Large intestine (tissue), 3 donors: ENCODE measurements at regions not wholly inside any gene's neighbourhood (a gene's known extent, or its start where the extent isn't known, plus 50 kb on each side); places are given as distances from the start of the nearest gene placed in this dataset.

Source experiments
- DNase-seq, 2 donors: peaks; one replicate each; pipeline versions ENCODE4 v3.0.0 to v3.0.0-alpha.2; 2013
- H3K27ac ChIP-seq: one replicate; pipeline ENCODE4 v1.5.1; 2013; ENCODE audit warnings: low read length
- H3K27me3 ChIP-seq: 2 replicates; pipeline ENCODE4 v1.6.1; 2013; ENCODE audit warnings: low read length; ENCODE audit not compliant: control insufficient read depth, insufficient read depth
- H3K36me3 ChIP-seq: 2 replicates; pipeline ENCODE4 v1.6.1; 2013; ENCODE audit warnings: low read length; ENCODE audit not compliant: control insufficient read depth, insufficient read depth
- H3K4me1 ChIP-seq: one replicate; pipeline ENCODE4 v1.6.1; 2013; ENCODE audit warnings: low read length; ENCODE audit not compliant: control insufficient read depth, insufficient read depth
- H3K4me3 ChIP-seq: one replicate; pipeline ENCODE4 v1.5.1; 2013; ENCODE audit warnings: low read length
- H3K9me3 ChIP-seq: one replicate; pipeline ENCODE4 v1.6.1; 2013; ENCODE audit warnings: mild to moderate bottlenecking, low read depth, low read length, moderate library complexity; ENCODE audit not compliant: control insufficient read depth
- WGBS: methylation state at CpG from one replicate; pipeline ENCODE4 v1.1.5; 2013; ENCODE audit warnings: low lambda C conversion rate; ENCODE audit not compliant: insufficient coverage; 5-methylcytosine and 5-hydroxymethylcytosine counted together

DNA sequence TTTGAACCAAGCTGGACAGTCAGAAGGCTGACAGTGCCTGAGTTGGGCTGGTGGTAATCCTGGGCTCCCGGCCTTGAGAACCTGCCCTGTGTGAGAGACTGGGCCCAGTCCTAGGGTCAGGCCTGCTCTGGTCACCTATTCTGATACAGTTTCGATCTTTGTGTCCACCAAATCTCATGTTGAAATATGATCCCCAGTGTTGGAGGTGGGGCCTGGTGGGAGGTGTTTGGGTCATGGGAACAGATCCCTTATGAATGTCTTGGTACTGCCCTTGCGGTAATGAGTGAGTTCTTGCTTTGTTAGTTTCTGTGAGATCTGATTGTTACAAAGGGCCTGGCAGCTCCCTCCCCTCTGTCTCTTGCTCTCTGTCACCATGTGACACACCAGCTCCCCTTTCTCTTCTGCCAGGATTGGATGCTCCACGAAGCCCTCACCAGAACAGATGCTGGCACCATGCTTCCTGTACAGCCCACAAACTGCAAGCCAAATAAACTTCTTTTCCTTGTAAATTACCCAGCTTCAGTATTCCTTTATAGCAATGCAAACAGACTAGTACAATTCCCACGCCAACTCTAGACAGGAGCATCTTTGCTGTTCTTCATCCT lies 111.8 kb upstream of the ZNF438 start:
- WGBS = 100% methylated on average over 1 of the region's 5 CpGs
- DNase-seq = no peak
- peaks cover 6% of the 10 kb centered on the region for H3K4me1 ChIP-seq
- no peaks in the 10 kb centered on the region for H3K9me3 ChIP-seq
- no peak overlapping the region for H3K27ac ChIP-seq
- no peak overlapping the region for H3K4me3 ChIP-seq
- peaks cover 2% of the 10 kb centered on the region for H3K27me3 ChIP-seq
- H3K36me3 ChIP-seq = no peaks in the 10 kb centered on the region

DNA sequence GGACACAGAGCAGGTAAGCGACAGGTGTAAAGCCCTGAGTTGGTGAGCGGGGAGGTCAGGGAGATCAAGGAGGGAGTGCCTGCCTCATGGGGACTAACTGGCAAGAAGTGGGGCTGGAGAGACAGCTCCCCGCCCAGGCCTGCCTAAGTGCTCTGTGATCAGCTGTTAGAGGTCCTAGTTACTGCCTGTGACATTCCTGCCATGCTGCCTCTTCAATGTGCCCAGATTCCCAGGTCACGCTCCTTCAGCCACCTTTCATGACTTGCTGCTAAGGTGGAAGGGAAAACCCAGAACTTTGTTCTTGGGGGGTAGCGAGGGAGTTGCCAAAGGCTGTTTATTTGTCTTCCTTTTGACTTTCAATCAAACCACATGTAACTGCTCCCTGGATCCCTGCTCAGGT lies 114.3 kb upstream of the ZNF438 start:
- Histone ChIP-seq H3K27ac (peak overlapping the region; percentile 68), H3K36me3 (no peaks in the 10 kb centered on the region), H3K27me3 (peaks cover 2% of the 10 kb centered on the region), H3K9me3 (no peaks in the 10 kb centered on the region), H3K4me3 (no peak overlapping the region), H3K4me1 (peaks cover 6% of the 10 kb centered on the region)
- WGBS = 100% methylated on average over 2 of the region's 5 CpGs
- no peak for DNase-seq

DNA sequence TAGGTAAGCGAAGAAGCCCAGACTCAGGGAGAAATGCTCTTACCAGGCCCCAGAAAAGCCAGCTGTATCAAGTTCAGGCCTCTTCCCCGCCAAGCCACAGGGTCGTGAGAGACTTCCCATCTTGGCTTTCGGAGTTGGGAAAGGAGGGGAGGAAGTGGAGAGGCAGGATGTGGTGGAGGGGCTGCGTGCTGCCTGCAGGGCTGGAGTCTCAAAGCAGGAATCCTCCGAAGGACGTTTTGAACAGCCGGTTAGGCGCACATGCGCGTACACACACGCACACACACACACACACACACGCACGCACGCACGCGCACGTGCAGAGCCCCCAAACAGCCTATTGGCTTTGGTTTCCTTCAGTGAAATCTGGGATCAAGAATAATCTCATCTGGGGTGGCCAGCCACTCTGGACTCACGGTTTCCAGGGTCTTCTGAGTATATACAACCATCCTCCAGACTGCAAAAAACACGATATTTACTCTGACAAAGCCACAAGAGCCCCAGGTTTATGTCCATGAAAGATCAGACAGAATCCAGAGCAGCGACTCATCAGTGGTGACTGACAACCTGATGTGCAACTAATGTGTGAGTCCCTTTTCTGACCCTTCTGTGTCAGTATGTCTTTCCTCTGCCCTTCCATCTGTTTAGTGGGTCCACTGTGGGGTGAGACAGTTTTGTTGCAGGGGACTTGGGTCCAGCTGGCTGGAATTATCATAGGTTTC lies 115.0 kb upstream of the ZNF438 start:
- Histone ChIP-seq H3K36me3 (no peaks in the 10 kb centered on the region), H3K4me3 (no peak overlapping the region), H3K9me3 (no peaks in the 10 kb centered on the region), H3K27me3 (peaks cover 2% of the 10 kb centered on the region), H3K27ac (peak overlapping the region; percentile 68), H3K4me1 (peaks cover 6% of the 10 kb centered on the region)
- DNase-seq = peak; percentile 62 to 66
- whole genome bisulfite sequencing = no CpG with 5 or more reads among the region's 21 CpGs

DNA sequence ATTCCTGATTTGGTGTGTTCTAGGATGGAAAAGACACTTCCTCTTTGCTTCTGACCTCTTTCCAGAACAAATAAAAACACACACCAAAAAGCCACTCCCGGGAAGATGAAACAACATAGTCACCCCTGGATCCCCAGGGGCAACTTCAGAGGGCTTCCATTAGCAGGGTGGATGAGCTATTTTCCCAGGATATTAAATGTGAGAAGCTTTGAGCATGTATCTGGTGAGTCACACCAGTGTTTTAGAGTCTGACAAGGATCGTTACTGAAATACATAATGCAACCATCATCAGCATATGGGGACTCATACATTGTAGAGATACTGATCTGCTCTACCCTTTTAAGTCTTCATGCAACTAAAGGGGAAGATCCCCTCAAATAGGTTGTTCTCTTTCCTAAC lies 115.5 kb upstream of the ZNF438 start:
- Histone ChIP-seq H3K4me3 (no peak overlapping the region), H3K27ac (peak overlapping the region; percentile 42), H3K36me3 (no peaks in the 10 kb centered on the region), H3K27me3 (peaks cover 2% of the 10 kb centered on the region), H3K4me1 (peaks cover 6% of the 10 kb centered on the region), H3K9me3 (no peaks in the 10 kb centered on the region)
- WGBS = no CpG with 5 or more reads among the region's 2 CpGs
- no peak for DNase-seq

GRCh38 chr10:31148951-31149350 lies 117.3 kb upstream of the ZNF438 start:
- peaks cover 6% of the 10 kb centered on the region for H3K4me1 ChIP-seq
- DNase-seq = no peak
- H3K9me3 ChIP-seq = no peaks in the 10 kb centered on the region
- 60% methylated on average over 2 of the region's 4 CpGs for WGBS
- H3K27ac ChIP-seq = no peak overlapping the region
- no peak overlapping the region for H3K4me3 ChIP-seq
- H3K36me3 ChIP-seq = no peaks in the 10 kb centered on the region
- H3K27me3 ChIP-seq = peaks cover 2% of the 10 kb centered on the region

GRCh38 chr10:31149835-31150512 lies 118.3 kb upstream of the ZNF438 start:
- H3K4me1 ChIP-seq = peaks cover 6% of the 10 kb centered on the region
- H3K27ac ChIP-seq = no peak overlapping the region
- peaks cover 2% of the 10 kb centered on the region for H3K27me3 ChIP-seq
- no peaks in the 10 kb centered on the region for H3K9me3 ChIP-seq
- WGBS = no CpG with 5 or more reads among the region's 8 CpGs
- H3K4me3 ChIP-seq = no peak overlapping the region
- no peaks in the 10 kb centered on the region for H3K36me3 ChIP-seq
- no peak for DNase-seq

- H3K4me1 ChIP-seq = no peaks in the 10 kb centered on the region
- WGBS = no CpG with 5 or more reads among the region's 2 CpGs
- H3K4me3 ChIP-seq = no peak overlapping the region
- no peaks in the 10 kb centered on the region for H3K9me3 ChIP-seq
- no peak for DNase-seq
- H3K27ac ChIP-seq = no peak overlapping the region
- no peaks in the 10 kb centered on the region for H3K36me3 ChIP-seq
- no peaks in the 10 kb centered on the region for H3K27me3 ChIP-seq
Observed at GRCh38 chr10:31151301-31151700, 119.6 kb upstream of the ZNF438 start.

DNA sequence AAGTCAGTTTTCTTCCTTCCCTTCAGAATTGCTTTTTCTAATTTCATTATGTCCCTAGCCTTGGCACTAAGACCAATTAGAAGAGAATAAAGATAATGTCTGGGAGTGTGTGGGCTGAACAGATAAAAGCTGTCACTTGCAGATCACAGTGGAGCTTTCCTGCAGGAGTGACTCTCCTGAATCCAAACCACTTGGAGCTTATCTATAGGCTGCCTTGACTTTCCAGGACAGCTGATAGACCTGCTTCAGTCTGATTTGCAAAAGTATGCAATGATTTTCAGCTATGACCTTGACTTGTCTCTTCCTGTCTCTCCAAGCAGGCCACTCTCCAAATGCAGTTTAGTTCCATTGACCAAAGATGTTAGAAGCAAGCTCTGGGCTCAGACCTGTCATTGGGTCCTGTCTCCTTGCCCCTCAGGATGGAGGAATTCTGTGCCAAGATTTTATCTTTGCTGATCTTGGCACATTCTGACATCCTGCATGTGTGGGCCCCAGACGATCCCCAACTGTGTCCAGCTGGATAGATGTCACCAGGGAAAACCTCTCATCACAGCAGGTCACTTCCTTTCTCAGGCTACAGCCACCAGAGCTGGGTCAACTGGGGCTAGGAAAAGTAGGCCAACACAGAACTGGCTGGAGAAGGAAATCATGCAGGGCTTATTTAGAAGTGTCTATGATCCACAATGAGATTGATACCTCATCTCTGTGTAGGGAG lies 120.9 kb upstream of the ZNF438 start:
- Histone ChIP-seq H3K9me3 (no peaks in the 10 kb centered on the region), H3K27me3 (no peaks in the 10 kb centered on the region), H3K27ac (no peak overlapping the region), H3K4me1 (no peaks in the 10 kb centered on the region), H3K36me3 (no peaks in the 10 kb centered on the region), H3K4me3 (no peak overlapping the region)
- no peak for DNase-seq
- WGBS = no CpG with 5 or more reads among the region's 1 CpG

DNA sequence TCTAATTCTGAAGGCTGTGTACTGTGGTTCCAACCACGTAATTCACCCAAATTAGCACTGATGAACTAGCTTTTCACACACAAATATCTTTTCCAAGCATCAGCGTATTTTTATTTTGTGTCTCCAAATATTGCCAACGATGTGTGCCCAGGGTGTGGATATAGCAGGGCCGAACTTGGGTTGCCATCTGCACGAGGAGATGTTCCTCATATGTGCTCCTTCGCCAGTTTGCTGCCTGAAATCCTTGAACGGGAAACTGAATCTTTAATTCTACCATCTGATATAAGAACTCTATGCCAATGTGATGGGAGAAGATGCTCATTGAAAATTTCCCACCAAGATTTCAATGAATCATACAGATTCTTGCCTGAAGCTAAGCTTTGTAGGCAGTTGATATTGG lies 121.5 kb upstream of the ZNF438 start:
- no peak for DNase-seq
- Histone ChIP-seq H3K27me3 (no peaks in the 10 kb centered on the region), H3K36me3 (no peaks in the 10 kb centered on the region), H3K9me3 (no peaks in the 10 kb centered on the region), H3K4me1 (peaks cover 2% of the 10 kb centered on the region), H3K4me3 (no peak overlapping the region), H3K27ac (no peak overlapping the region)
- WGBS = 85% methylated on average over 2 of the region's 7 CpGs

- H3K27me3 ChIP-seq = no peaks in the 10 kb centered on the region
- no peaks in the 10 kb centered on the region for H3K36me3 ChIP-seq
- no peak overlapping the region for H3K4me3 ChIP-seq
- H3K9me3 ChIP-seq = no peaks in the 10 kb centered on the region
- WGBS = no CpG with 5 or more reads among the region's 8 CpGs
- no peak overlapping the region for H3K27ac ChIP-seq
- peaks cover 2% of the 10 kb centered on the region for H3K4me1 ChIP-seq
- DNase-seq = no peak
Observed at GRCh38 chr10:31153692-31154091, 122.0 kb upstream of the ZNF438 start.
